Loucy (cell line): ENCODE measurements at regions not wholly inside any gene's neighbourhood (a gene's known extent, or its start where the extent isn't known, plus 50 kb on each side); places are given as distances from the start of the nearest gene placed in this dataset.

Experiments used
- H2AFZ ChIP-seq: fragments of 200-600 bp; sonication (generic); 2 replicates; pipeline ENCODE4 v1.6.0; 2016; ENCODE audit warnings: antibody characterized with exemption, mild to moderate bottlenecking, low read length, moderate library complexity
- H3F3A ChIP-seq: fragments of 200-600 bp; 2 replicates; pipeline ENCODE4 v1.6.0; 2016; ENCODE audit warnings: antibody characterized with exemption, low read depth, mild to moderate bottlenecking
- H3K27me3 ChIP-seq: fragments of 200-600 bp; sonication (generic); 2 replicates; pipeline ENCODE4 v1.6.1; 2014; ENCODE audit warnings: low read length, mild to moderate bottlenecking; ENCODE audit not compliant: insufficient read depth, poor library complexity, severe bottlenecking
- H3K36me3 ChIP-seq: fragments of 200-600 bp; sonication (generic); 2 replicates; pipeline ENCODE4 v1.6.1; 2016; ENCODE audit warnings: low read length; ENCODE audit not compliant: insufficient read depth
- H3K4me1 ChIP-seq: fragments of 200-600 bp; sonication (generic); 2 replicates; pipeline ENCODE4 v1.5.1; 2014; ENCODE audit warnings: low read length, mild to moderate bottlenecking; ENCODE audit not compliant: insufficient read depth, poor library complexity, severe bottlenecking
- H3K4me2 ChIP-seq: fragments of 200-600 bp; sonication (generic); 2 replicates; pipeline ENCODE4 v1.6.0; 2014; ENCODE audit warnings: antibody characterized with exemption, low read length, low read depth, mild to moderate bottlenecking; ENCODE audit not compliant: poor library complexity, severe bottlenecking
- H3K4me3 ChIP-seq: fragments of 200-600 bp; sonication (generic); 2 replicates; pipeline ENCODE4 v1.5.1; 2014; ENCODE audit warnings: low read length, mild to moderate bottlenecking, mixed read lengths; ENCODE audit not compliant: poor library complexity, severe bottlenecking
- H3K79me2 ChIP-seq: fragments of 200-600 bp; sonication (generic); 2 replicates; pipeline ENCODE4 v1.6.1; 2014; ENCODE audit warnings: low read length; ENCODE audit not compliant: insufficient read depth
- H3K9ac ChIP-seq: fragments of 200-600 bp; sonication (generic); 2 replicates; pipeline ENCODE4 v1.6.0; 2014; ENCODE audit warnings: mild to moderate bottlenecking, low read depth, low read length, moderate library complexity; ENCODE audit not compliant: poor library complexity, severe bottlenecking
- H3K9me2 ChIP-seq: fragments of 200-600 bp; sonication (generic); replicated peaks from 2 replicates; pipeline ENCODE4 v1.6.1; 2016; ENCODE audit warnings: low read depth, low read length, mixed read lengths
- H3K9me3 ChIP-seq: fragments of 200-600 bp; sonication (generic); 2 replicates; pipeline ENCODE4 v1.6.1; 2014; ENCODE audit warnings: mild to moderate bottlenecking, antibody characterized with exemption, low read length, low read depth; ENCODE audit not compliant: insufficient read depth
- H4K20me1 ChIP-seq: fragments of 200-600 bp; sonication (generic); 2 replicates; pipeline ENCODE4 v1.6.0; 2014; ENCODE audit warnings: antibody characterized with exemption, low read length, mild to moderate bottlenecking; ENCODE audit not compliant: insufficient read depth, poor library complexity, severe bottlenecking
- CTCF ChIP-seq: fragments of 200-600 bp; sonication (generic); conservative IDR thresholded peaks from 2 replicates; pipeline ENCODE4 v1.5.1; 2014; ENCODE audit warnings: mild to moderate bottlenecking, antibody characterized with exemption, low read length
- EZH2phosphoT487 ChIP-seq: fragments of 200-600 bp; IDR thresholded peaks from 2 replicates; pipeline ENCODE4 v1.6.1; 2018; ENCODE audit warnings: antibody characterized with exemption, mild to moderate bottlenecking, moderate library complexity, borderline replicate concordance

- H3K27me3 ChIP-seq: no peaks in the 10 kb centered on the region
- H2AFZ ChIP-seq: no peak overlapping the region
- H3K4me1 ChIP-seq: no peaks in the 10 kb centered on the region
- no peak overlapping the region for H3K9ac ChIP-seq
- no peaks in the 10 kb centered on the region for H3K9me3 ChIP-seq
- H3K4me3 ChIP-seq: no peak overlapping the region
- no peaks in the 10 kb centered on the region for H4K20me1 ChIP-seq
- TF ChIP-seq EZH2phosphoT487: no peak
- no peak for TF ChIP-seq CTCF
- H3K79me2 ChIP-seq: no peaks in the 10 kb centered on the region
- no peak overlapping the region for H3K4me2 ChIP-seq
- H3K36me3 ChIP-seq: no peaks in the 10 kb centered on the region
- H3F3A ChIP-seq: no peaks in the 10 kb centered on the region
- no peaks in the 10 kb centered on the region for H3K9me2 ChIP-seq
Observed at GRCh38 chr1:38699330-38700076, 160.1 kb downstream of the RRAGC start.

GRCh38 chr1:38697387-38697786, 162.2 kb downstream of the RRAGC start:
- Histone ChIP-seq H3K4me3 (no peak overlapping the region), H3K27me3 (no peaks in the 10 kb centered on the region), H3K36me3 (no peaks in the 10 kb centered on the region), H3K79me2 (no peaks in the 10 kb centered on the region), H2AFZ (no peak overlapping the region), H3K9me2 (no peaks in the 10 kb centered on the region), H4K20me1 (no peaks in the 10 kb centered on the region), H3F3A (no peaks in the 10 kb centered on the region), H3K4me2 (no peak overlapping the region), H3K9me3 (no peaks in the 10 kb centered on the region), H3K9ac (no peak overlapping the region), H3K4me1 (no peaks in the 10 kb centered on the region)
- no peak for TF ChIP-seq CTCF
- TF ChIP-seq EZH2phosphoT487: no peak

DNA sequence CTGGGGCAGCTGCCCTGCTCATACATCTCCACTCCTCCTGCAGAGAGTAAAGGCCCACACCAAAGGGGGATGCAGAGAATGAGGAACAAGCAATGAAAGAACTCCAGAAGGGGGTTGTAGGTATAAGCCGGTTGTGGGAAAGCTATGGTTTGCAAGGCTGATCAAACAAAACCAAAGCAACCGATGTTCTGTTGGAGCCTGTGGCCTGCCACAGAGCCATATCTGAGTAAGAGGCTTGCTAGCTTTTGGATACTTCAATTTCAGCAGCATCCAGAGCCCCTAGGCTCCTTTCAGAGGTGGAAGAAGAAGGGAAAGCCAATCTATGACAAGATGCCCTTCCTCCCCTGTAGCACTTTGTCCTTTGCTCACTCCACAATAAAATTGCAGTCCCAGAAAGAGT, 163.2 kb downstream of the RRAGC start:
- TF ChIP-seq CTCF (no peak), EZH2phosphoT487 (no peak)
- Histone ChIP-seq H3K4me1 (no peaks in the 10 kb centered on the region), H3K9me3 (no peaks in the 10 kb centered on the region), H3K79me2 (no peaks in the 10 kb centered on the region), H3K4me3 (no peak overlapping the region), H2AFZ (no peak overlapping the region), H3F3A (no peaks in the 10 kb centered on the region), H3K9ac (no peak overlapping the region), H4K20me1 (no peaks in the 10 kb centered on the region), H3K4me2 (no peak overlapping the region), H3K27me3 (no peaks in the 10 kb centered on the region), H3K9me2 (no peaks in the 10 kb centered on the region), H3K36me3 (no peaks in the 10 kb centered on the region)
